ENCODE measurements at regions not wholly inside any gene's neighbourhood (a gene's known extent, or its start where the extent isn't known, plus 50 kb on each side); places are given as distances from the start of the nearest gene placed in this dataset.

- TF ChIP-seq, protein P1, sequence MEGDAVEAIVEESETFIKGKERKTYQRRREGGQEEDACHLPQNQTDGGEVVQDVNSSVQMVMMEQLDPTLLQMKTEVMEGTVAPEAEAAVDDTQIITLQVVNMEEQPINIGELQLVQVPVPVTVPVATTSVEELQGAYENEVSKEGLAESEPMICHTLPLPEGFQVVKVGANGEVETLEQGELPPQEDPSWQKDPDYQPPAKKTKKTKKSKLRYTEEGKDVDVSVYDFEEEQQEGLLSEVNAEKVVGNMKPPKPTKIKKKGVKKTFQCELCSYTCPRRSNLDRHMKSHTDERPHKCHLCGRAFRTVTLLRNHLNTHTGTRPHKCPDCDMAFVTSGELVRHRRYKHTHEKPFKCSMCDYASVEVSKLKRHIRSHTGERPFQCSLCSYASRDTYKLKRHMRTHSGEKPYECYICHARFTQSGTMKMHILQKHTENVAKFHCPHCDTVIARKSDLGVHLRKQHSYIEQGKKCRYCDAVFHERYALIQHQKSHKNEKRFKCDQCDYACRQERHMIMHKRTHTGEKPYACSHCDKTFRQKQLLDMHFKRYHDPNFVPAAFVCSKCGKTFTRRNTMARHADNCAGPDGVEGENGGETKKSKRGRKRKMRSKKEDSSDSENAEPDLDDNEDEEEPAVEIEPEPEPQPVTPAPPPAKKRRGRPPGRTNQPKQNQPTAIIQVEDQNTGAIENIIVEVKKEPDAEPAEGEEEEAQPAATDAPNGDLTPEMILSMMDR (conservative IDR thresholded peaks at IDR 0.05; ENCODE audit: low read depth, low read length) = no peak
- no peak for TF ChIP-seq EZH2phosphoT487 (IDR thresholded peaks at IDR 0.05; ENCODE audit: borderline replicate concordance, low read length)
These were observed 100.6 kb upstream of the IGF1R start for GRCh38 chr15:98547741-98548138.
